GM18498 (cell line): ENCODE measurements at regions not wholly inside any gene's neighbourhood (a gene's known extent, or its start where the extent isn't known, plus 50 kb on each side); places are given as distances from the start of the nearest gene placed in this dataset.
"Not testable (repeated sequence)": the region's sequence is repeated elsewhere in the genome, so short reads cannot be mapped to it uniquely, and the experiment has no call there.

Experiments used
- ATAC-seq: cut with Tn5 transposase; IDR thresholded peaks from one replicate; pipeline ENCODE4 v1.9.1; 2021; ENCODE audit warnings: mild to moderate bottlenecking, moderate library complexity; ENCODE audit not compliant: unreplicated experiment

GRCh38 chr7:142637240-142637639 is 112.0 kb upstream of the PRSS1 start:
- no peak for ATAC-seq

- ATAC-seq: no peak
Observed at GRCh38 chr7:142636751-142637150, 112.5 kb upstream of the PRSS1 start.

GRCh38 chr7:142636107-142636506 is 113.2 kb upstream of the PRSS1 start:
- not testable (repeated sequence) for ATAC-seq

- ATAC-seq: peak; percentile 98
Observed at GRCh38 chr7:142632271-142633134, 116.8 kb upstream of the PRSS1 start.

- ATAC-seq: no peak
Observed at GRCh38 chr7:142629588-142630260, 119.5 kb upstream of the PRSS1 start.

- ATAC-seq: no peak
Observed at GRCh38 chr7:142628945-142629344, 120.3 kb upstream of the PRSS1 start.

GRCh38 chr7:142627223-142627622 is 122.0 kb upstream of the PRSS1 start:
- not testable (repeated sequence) for ATAC-seq

- ATAC-seq: peak; percentile 89
Observed at GRCh38 chr7:142626420-142627035, 122.7 kb upstream of the PRSS1 start.

- ATAC-seq: not testable (repeated sequence)
Observed at GRCh38 chr7:142625216-142625615, 124.1 kb upstream of the PRSS1 start.

- no peak for ATAC-seq
Observed at GRCh38 chr7:142620402-142620801, 128.9 kb upstream of the PRSS1 start.

GRCh38 chr7:142618655-142619351 is 130.5 kb upstream of the PRSS1 start:
- ATAC-seq: no peak

- no peak for ATAC-seq
Observed at GRCh38 chr7:142616842-142617241, 132.4 kb upstream of the PRSS1 start.

GRCh38 chr7:142616121-142616643 is 133.1 kb upstream of the PRSS1 start:
- no peak for ATAC-seq

GRCh38 chr7:142615508-142615907 is 133.8 kb upstream of the PRSS1 start:
- ATAC-seq: no peak

GRCh38 chr7:142614116-142614515 is 135.2 kb upstream of the PRSS1 start:
- no peak for ATAC-seq

GRCh38 chr7:142612237-142612881 is 136.9 kb upstream of the PRSS1 start:
- ATAC-seq: no peak

GRCh38 chr7:142611566-142612236 is 137.6 kb upstream of the PRSS1 start:
- no peak for ATAC-seq

- no peak for ATAC-seq
Observed at GRCh38 chr7:142608630-142609428, 140.4 kb upstream of the PRSS1 start.

GRCh38 chr7:142607351-142607750 is 141.9 kb upstream of the PRSS1 start:
- no peak for ATAC-seq
